ENCODE measurements at regions not wholly inside any gene's neighbourhood (a gene's known extent, or its start where the extent isn't known, plus 50 kb on each side); places are given as distances from the start of the nearest gene placed in this dataset.

- H3K4me2 ChIP-seq = no peak overlapping the region
- H3K36me3 ChIP-seq = no peaks in the 10 kb centered on the region
- no peak overlapping the region for H3K4me3 ChIP-seq
- H3K36me3 Mint-ChIP-seq = no peaks in the 10 kb centered on the region
- H3K27ac ChIP-seq = no peak overlapping the region
- H2AFZ ChIP-seq (replicated peaks) = no peak overlapping the region
- peaks cover 27% of the 10 kb centered on the region for H3F3A ChIP-seq (ENCODE audit: low read depth)
- H3K9ac ChIP-seq = no peak overlapping the region
- H3K27me3 ChIP-seq = no peaks in the 10 kb centered on the region
- H3K4me1 ChIP-seq = peaks cover 31% of the 10 kb centered on the region
- no peaks in the 10 kb centered on the region for H3K9me3 Mint-ChIP-seq
- H3K4me3 Mint-ChIP-seq = no peak overlapping the region
- H3K27me3 Mint-ChIP-seq (ENCODE audit: insufficient read depth, low read depth) = peaks cover 3% of the 10 kb centered on the region
- H3K9me3 ChIP-seq (ENCODE audit: low read depth) = no peaks in the 10 kb centered on the region
- TF ChIP-seq CTCF (IDR thresholded peaks at IDR 0.05) (no peak), EZH2 (IDR thresholded peaks at IDR 0.05) (no peak), EZH2phosphoT487 (IDR thresholded peaks at IDR 0.05) (no peak)
- no peaks in the 10 kb centered on the region for H4K20me1 ChIP-seq (ENCODE audit: low read depth)
- DNase-seq (ENCODE audit: low spot score) = no peak
- H3K27ac Mint-ChIP-seq = no peak overlapping the region
- H3K4me1 Mint-ChIP-seq = peaks cover 15% of the 10 kb centered on the region
- H3K79me2 ChIP-seq (ENCODE audit: low read depth) = no peaks in the 10 kb centered on the region
Measured at GRCh38 chr5:13519131-13519530, 425.4 kb downstream of the DNAH5 start.

- H3K27me3 Mint-ChIP-seq (ENCODE audit: insufficient read depth, low read depth) = peaks cover 3% of the 10 kb centered on the region
- TF ChIP-seq CTCF (IDR thresholded peaks at IDR 0.05) (no peak), EZH2phosphoT487 (IDR thresholded peaks at IDR 0.05) (no peak), EZH2 (IDR thresholded peaks at IDR 0.05) (no peak)
- Histone ChIP-seq H3K9me3 (ENCODE audit: low read depth) (no peaks in the 10 kb centered on the region), H3K79me2 (ENCODE audit: low read depth) (no peaks in the 10 kb centered on the region), H3K36me3 (no peaks in the 10 kb centered on the region), H3K9ac (no peak overlapping the region), H2AFZ (replicated peaks) (no peak overlapping the region), H3K27me3 (no peaks in the 10 kb centered on the region), H3K4me1 (peaks cover 8% of the 10 kb centered on the region), H3K4me2 (no peak overlapping the region), H4K20me1 (ENCODE audit: low read depth) (no peaks in the 10 kb centered on the region), H3K4me3 (no peak overlapping the region), H3F3A (ENCODE audit: low read depth) (peaks cover 1% of the 10 kb centered on the region), H3K27ac (no peak overlapping the region)
- H3K36me3 Mint-ChIP-seq = no peaks in the 10 kb centered on the region
- no peak overlapping the region for H3K27ac Mint-ChIP-seq
- no peak overlapping the region for H3K4me3 Mint-ChIP-seq
- H3K9me3 Mint-ChIP-seq = peaks cover 3% of the 10 kb centered on the region
- peaks cover 9% of the 10 kb centered on the region for H3K4me1 Mint-ChIP-seq
- no peak for DNase-seq (ENCODE audit: low spot score)
Measured at GRCh38 chr5:13516195-13516594, 428.3 kb downstream of the DNAH5 start.

- TF ChIP-seq CTCF (IDR thresholded peaks at IDR 0.05) = no peak
- no peak for TF ChIP-seq EZH2 (IDR thresholded peaks at IDR 0.05)
- TF ChIP-seq EZH2phosphoT487 (IDR thresholded peaks at IDR 0.05) = no peak
- Histone ChIP-seq H2AFZ (replicated peaks) (no peak overlapping the region), H3K4me3 (no peak overlapping the region), H3K4me2 (no peak overlapping the region), H3K27me3 (no peaks in the 10 kb centered on the region), H3K9me3 (ENCODE audit: low read depth) (no peaks in the 10 kb centered on the region), H3F3A (ENCODE audit: low read depth) (peaks cover under 1% of the 10 kb centered on the region), H3K79me2 (ENCODE audit: low read depth) (no peaks in the 10 kb centered on the region), H4K20me1 (ENCODE audit: low read depth) (no peaks in the 10 kb centered on the region), H3K9ac (no peak overlapping the region), H3K27ac (no peak overlapping the region), H3K36me3 (no peaks in the 10 kb centered on the region), H3K4me1 (peaks cover 7% of the 10 kb centered on the region)
- peaks cover 2% of the 10 kb centered on the region for H3K27me3 Mint-ChIP-seq (ENCODE audit: insufficient read depth, low read depth)
- H3K36me3 Mint-ChIP-seq = no peaks in the 10 kb centered on the region
- peaks cover 3% of the 10 kb centered on the region for H3K9me3 Mint-ChIP-seq
- DNase-seq (ENCODE audit: low spot score) = no peak
- H3K4me3 Mint-ChIP-seq = no peak overlapping the region
- no peak overlapping the region for H3K27ac Mint-ChIP-seq
- H3K4me1 Mint-ChIP-seq = peaks cover 7% of the 10 kb centered on the region
Measured at GRCh38 chr5:13511442-13511841, 433.0 kb downstream of the DNAH5 start.
